GM12892 (cell line): ENCODE measurements at regions not wholly inside any gene's neighbourhood (a gene's known extent, or its start where the extent isn't known, plus 50 kb on each side); places are given as distances from the start of the nearest gene placed in this dataset.

Source experiments
- DNase-seq: peaks from one replicate; pipeline ENCODE4 v3.0.0; 2011; ENCODE audit not compliant: insufficient read length
- FAIRE-seq: peaks from 2 replicates; lab custom pipeline; 2011; peaks lifted over from hg19 to GRCh38; lab: Jason Lieb, UNC
- POLR2A ChIP-seq: IDR thresholded peaks from 2 replicates; pipeline ENCODE4 v1.6.1; 2011; ENCODE audit warnings: low read depth, low read length, control low read depth
- POLR2AphosphoS5 ChIP-seq: IDR thresholded peaks from 2 replicates; pipeline ENCODE4 v1.6.1; 2011; ENCODE audit warnings: low read depth, low read length, control low read depth
- TAF1 ChIP-seq: IDR thresholded peaks from 2 replicates; pipeline ENCODE4 v1.6.1; 2011; ENCODE audit warnings: low read depth, mild to moderate bottlenecking, control low read depth, low read length, borderline replicate concordance

DNA sequence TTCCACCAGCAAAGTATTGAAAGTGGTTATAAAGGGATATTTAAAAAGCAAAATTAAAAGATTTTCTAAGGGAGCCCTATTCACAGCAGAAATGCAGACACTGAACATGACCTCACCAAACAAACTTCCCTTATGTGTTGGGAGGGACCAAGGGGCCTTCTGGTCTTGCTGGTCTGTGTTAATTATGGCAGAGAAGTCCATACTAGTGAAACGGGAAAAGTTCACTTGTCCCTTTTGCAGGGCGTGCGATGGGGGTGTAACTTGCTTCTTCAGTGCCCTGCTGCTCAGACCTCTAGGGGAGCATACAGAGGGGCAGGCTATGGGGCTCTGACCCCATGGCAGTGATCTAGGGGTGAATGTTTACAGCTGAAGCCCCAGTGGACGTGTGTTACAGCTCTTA lies 53.0 kb upstream of the ZNF337 start:
- DNase-seq: no peak
- no peak for FAIRE-seq

More for the DNA sequence above, 53.0 kb upstream of the ZNF337 start:
- TF ChIP-seq POLR2A (no peak), POLR2AphosphoS5 (no peak), TAF1 (no peak)
